NOMO-1 treated with DMSO at 0.1 percent for 48 hours (cell line): ENCODE measurements at regions not wholly inside any gene's neighbourhood (a gene's known extent, or its start where the extent isn't known, plus 50 kb on each side); places are given as distances from the start of the nearest gene placed in this dataset.

Experiments
- DNase-seq: peaks from one replicate; lab custom pipeline; 2025; ENCODE audit not compliant: unreplicated experiment; lab: John Stamatoyannopoulos, UW

GRCh38 chr20:46811224-46812084 is 83.2 kb upstream of the EYA2 start:
- no peak for DNase-seq

DNA sequence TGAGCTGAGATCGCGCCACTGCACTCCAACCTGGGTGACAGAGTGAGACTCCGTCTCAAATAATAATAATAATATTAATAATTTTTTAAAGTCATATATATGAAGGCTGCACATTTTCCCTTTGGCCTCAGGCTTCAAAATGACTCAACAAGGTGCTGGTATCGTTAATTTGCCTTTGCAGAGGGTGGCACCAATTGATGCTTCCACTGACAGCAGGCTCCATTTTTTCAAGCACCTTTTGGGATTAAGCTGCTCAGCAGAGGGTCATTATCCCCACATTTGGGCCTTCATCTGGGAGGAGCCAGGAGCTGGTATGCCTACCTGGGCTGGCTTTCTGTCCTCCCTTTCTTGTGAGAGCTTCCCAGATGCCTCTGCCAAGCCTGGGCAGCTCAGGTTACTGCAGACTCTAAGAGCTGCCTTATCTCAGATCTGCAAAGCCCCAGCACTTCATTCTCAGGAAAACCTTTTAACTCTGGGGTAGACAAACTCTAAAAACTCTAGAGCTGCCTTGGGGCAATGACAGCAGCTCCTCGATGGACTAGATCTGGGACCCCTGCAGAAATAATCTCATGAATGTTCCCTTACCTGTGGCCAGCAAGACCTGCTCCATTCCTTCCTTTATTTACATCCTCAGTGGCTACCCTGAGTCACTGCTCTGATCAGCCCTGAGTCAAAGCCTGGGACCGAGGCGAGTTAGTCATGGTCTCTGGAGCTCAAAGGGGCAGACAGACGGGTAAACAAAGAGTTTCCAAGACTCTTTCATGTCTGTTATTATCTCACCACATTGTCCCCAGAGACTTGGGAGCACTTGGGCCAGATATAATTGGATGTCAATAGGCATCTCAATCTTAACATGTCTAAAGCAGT is 80.0 kb upstream of the EYA2 start:
- no peak for DNase-seq

DNA sequence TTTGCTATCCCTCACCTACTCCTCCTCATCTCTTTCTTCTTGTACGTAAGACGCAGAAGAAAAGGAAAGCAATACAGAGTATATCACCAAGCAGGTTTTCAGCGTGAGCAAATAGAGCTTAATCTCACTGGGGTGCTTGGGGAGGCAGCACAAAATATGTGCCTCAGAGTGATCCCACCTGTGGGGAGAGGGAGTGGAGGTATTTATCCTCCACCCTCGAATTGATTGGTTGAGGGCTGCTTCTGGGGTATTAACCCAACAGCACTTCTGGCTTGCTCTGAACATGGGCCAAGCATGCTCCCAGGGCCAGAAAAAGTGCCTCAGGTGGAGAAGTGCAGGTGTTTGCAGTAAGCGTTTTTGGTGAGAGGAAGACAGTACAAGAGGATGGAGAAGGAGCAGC is 78.5 kb upstream of the EYA2 start:
- DNase-seq: no peak

DNA sequence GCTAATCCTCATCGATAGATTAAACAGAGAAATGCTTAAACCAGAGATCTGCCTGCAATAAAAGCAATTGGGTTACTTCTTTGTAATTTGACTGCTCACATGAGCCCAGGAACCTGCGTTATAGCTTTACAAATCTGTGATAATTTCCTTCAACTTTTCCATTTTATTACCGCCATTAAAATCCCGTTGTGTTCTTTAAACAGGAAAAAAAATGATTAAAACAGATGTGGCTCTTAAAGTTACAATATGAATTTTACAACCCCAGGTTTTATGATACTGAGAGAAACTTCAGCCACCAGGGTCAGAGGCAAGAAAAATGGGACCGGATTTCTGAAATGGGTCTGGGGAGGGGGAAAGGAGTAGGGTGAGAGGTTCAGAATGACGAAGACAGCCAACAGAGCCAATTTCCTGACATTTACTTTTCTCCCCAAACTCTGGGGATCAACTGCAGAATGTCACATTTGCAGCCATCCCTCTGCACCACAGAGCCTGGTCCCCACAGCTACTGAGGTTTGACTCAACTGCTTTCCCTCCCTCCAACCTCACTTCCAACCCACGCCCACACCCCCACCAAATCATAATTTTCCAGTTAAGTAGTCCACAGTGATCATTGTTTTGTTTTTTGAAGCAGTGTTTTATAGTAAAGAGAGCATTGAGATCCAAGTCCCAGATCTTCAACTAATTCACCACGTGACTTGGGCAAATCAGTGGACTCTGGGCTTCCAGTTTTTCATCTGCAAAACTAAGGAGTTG is 77.6 kb upstream of the EYA2 start:
- DNase-seq: no peak

- no peak for DNase-seq
These were observed 74.0 kb upstream of the EYA2 start for GRCh38 chr20:46820682-46821081.

DNA sequence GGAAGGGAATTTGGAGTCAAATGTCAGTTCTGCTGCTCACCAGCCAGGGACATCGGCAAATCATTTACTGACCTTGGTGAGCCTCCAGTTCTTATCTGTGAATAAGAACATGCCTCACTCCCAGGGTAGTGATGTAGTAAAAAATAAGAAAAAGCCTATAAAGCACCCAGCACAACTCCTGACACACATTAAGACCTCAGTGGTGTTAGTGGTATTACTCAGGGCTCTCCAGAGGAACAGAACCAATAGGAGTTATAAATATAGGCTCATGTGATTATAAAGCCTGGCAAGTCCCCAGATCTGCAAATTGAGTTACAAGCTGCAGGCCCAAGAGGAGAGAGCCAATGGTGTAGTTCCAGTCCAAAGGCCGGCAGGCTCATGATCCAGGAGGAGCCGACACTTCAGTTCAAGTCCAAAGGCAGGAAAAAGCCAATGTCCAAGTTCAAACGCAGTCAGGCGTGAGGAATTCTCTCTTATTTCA is 71.3 kb upstream of the EYA2 start:
- no peak for DNase-seq

DNA sequence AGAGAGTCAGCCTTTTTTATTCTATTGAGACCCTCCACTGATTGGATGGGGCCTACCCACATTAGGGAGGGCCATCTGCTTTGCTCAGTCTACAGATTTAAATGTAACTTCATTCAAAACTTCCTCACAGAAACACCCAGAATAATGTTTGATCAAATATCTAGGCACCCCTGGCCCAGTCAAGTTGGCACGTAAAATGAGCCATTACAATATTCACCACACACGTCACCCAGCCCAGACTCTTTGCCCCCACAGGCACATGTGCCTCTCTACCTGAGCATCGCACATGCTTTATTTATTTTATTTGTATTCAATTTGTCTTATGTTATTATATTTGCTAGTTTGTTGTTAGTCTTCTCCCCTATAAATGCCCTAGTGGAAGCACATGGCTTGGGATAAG is 70.9 kb upstream of the EYA2 start:
- DNase-seq: no peak

DNA sequence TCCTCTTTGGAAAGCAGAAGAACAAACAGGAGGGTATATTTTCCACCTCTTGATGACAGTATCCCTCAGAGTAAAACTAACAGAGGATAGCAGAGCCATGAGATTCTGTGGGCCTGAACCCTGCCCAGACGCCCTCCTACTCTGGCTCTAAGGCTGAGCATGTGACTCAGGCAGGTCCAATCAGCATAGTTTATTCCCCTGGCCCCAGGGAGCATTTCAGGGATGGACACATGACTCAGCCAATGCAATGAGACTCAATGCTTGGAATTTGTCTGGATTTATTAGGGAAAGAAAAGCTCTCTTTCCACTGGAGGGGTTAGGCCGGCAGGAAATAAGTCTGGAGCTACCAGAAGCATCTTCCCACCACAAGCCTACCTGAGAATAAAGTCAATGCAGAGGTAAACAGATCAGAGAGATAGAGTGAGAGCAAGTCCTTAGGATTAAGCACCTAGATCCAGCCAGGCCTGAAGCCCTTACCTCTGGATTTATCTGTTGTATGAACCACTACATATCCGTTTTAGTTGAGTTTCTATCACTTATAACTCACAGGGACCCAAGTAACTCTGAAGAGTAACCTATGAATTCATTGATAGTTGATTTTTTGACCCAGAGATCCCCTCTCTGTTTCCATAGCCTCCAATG is 68.2 kb upstream of the EYA2 start:
- no peak for DNase-seq

DNA sequence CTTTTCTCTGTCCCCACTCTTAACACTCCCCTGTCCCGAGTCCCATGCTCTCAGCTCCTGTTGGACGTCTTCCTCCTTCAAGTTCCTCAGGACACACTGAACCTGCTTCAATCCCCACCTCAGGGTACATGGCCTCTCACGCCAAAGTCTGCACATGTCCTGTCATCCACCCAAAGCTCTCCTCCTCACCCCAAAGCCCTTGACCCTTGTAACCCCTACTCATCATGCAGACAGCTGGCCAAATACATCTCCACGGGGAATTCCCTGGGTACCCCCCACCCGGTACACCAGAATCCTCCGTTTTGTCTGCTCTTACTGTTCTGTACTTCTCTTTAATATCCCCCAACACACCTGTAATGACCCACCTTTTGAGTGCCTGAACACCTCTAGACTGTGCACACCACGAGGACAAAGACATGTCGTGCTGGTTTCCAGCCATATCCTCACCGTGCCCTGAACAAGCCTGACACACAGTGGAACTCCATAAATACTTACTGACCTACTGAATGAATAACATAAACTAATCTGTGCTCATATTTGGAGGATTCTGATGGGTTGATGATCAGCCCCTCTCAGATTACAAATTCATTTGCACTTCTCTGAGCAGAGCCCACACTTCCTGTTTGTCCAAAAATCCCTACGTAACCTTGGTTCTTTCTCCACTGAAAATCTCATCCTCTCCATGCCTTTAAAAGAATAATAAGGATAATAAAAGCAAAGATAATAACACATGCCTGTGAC is 66.8 kb upstream of the EYA2 start:
- DNase-seq: no peak

DNA sequence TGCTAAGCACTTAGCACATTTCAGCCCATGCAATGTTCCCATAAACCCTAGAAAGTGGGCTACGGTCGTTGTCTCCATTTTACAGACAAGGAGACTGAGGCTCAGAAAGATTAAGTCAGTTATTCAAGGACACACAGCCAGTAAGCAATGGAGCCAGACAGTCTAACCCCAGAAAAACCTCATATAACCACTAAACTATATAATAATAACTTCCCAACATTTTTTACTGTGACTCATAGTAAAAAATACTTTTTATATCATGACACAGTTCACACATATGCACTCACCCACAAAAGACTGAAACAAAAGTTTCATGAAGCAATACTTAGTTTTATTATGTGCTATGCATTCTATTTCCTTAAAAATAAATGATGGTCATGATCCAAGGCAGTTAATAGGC is 66.2 kb upstream of the EYA2 start:
- DNase-seq: no peak

DNA sequence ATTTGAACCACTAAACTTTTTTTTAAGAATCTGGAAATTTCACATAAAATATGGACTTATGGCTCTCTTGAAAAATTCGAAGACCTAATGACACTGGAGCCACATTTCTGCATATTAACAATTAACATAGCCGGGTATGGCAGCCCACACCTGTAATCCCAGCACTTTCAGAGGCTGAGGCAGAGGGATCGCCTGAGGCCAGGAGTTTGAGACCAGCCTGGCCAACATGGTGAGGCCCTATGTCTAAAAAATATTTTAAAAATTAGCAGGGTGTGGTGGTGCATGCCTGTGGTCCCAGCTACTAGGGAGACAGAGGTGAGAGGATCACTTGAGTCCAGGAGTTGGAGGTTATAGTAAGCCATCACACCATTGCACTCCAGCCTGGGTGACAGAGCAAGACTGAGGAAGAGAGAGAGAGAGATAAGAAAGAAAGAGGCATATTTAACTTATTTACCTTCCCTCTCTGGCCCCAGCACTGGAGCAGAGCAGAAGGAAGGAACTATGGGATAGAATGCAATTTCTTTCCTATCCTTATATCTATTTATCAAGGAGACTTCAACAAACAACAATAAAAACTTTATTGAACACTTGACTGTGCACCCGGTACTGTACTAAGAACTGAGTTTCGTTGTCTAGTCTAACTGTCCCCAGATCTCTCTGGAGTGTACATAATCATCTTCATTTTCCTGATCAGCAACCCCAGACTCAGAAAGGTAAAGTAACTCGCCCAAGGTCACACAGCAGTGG is 63.6 kb upstream of the EYA2 start:
- no peak for DNase-seq

GRCh38 chr20:46831633-46832011 is 63.0 kb upstream of the EYA2 start:
- no peak for DNase-seq

- no peak for DNase-seq
These were observed 62.1 kb upstream of the EYA2 start for GRCh38 chr20:46832555-46832954.

DNA sequence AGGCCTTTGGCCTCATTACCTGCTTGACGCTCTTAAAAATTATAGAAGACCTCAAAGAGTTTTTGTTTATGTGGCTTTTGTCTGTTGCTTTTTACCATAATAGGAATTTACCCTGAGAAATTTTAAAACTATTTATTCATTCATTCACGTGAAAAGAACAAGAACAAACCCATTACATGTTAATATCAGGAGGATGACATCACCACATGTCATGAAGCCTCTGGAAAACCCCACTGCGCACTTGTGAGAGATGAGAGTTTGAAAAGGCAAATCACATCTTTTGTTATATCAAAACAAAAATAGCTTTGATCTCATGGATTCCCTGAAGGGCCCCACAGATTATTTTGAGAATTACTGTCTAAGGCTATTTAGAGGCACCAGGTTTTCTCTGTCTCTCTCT is 61.3 kb upstream of the EYA2 start:
- DNase-seq: no peak

- DNase-seq: no peak
These were observed 59.2 kb upstream of the EYA2 start for GRCh38 chr20:46835418-46835817.

- no peak for DNase-seq
These were observed 57.6 kb upstream of the EYA2 start for GRCh38 chr20:46837083-46837482.

- DNase-seq: no peak
These were observed 56.6 kb upstream of the EYA2 start for GRCh38 chr20:46838011-46838410.

DNA sequence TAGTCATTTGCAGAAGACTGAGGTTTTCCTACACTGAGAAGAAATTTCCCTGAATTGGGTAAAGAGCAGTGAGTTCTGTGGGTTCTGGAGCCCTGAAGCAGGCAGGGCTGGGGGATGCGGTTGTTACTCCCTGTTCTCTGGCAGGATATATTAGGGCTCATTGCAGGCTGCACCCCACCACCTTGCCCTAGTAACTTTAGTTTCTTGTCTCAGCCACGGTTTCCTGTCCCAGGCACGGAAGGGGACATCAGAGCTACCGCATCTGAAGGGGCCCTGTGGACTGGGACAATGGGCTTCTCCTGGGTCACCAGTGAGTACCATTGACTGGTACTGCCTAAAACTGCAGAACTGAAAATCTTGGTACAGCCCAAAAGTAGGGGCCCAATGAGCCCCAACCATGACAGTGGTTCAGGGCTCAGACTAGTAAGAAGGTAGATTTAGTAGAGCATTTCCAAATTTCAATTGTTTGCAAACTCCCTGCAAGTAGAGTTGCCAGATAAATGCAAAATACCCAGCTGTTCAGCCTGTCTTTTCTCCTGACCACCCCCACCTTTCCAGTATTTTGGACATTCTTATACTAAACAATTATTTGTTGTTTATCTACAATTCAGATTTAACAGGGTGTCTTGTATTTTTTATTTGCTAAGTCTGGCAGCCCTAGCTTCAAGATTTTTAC is 54.5 kb upstream of the EYA2 start:
- no peak for DNase-seq
